ENCODE measurements at regions not wholly inside any gene's neighbourhood (a gene's known extent, or its start where the extent isn't known, plus 50 kb on each side); places are given as distances from the start of the nearest gene placed in this dataset.

DNA sequence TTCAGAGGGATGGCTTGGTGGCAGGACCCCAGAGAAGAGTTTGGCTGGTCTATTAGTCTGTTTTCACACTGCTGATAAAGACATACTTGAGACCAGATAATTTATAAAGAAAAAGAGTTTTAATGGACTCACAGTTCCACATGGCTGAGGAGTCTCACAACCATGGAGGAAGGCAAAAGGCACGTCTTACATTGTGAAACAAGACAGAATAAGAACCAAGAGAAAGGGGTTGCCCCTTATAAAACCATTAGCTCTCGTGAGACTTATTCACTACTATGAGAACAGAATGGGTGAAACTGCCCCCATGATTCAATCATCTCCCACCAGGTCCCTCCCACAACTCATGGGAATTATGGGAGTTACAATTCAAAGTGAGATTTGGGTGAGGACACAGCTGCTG, 78.5 kb upstream of the SSTR1 start:
- FAIRE-seq (no peak), DNase-seq (no peak), ATAC-seq (no peak)
- TF ChIP-seq, protein P1, sequence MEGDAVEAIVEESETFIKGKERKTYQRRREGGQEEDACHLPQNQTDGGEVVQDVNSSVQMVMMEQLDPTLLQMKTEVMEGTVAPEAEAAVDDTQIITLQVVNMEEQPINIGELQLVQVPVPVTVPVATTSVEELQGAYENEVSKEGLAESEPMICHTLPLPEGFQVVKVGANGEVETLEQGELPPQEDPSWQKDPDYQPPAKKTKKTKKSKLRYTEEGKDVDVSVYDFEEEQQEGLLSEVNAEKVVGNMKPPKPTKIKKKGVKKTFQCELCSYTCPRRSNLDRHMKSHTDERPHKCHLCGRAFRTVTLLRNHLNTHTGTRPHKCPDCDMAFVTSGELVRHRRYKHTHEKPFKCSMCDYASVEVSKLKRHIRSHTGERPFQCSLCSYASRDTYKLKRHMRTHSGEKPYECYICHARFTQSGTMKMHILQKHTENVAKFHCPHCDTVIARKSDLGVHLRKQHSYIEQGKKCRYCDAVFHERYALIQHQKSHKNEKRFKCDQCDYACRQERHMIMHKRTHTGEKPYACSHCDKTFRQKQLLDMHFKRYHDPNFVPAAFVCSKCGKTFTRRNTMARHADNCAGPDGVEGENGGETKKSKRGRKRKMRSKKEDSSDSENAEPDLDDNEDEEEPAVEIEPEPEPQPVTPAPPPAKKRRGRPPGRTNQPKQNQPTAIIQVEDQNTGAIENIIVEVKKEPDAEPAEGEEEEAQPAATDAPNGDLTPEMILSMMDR (IDR thresholded peaks at IDR 0.05), result no peak
- H3K9me3 ChIP-seq, result no peaks in the 10 kb centered on the region
- no peak overlapping the region for H3K27ac ChIP-seq
- H3K4me1 ChIP-seq, result no peaks in the 10 kb centered on the region
- no peaks in the 10 kb centered on the region for H3K27me3 ChIP-seq
- no peaks in the 10 kb centered on the region for H3K36me3 ChIP-seq
- H3K4me3 ChIP-seq, result no peak overlapping the region
- intact Hi-C loops (cut with DNase I), result no loop called here
- 75 to 86% methylated on average over 2 of the region's 2 CpGs for WGBS, 2 donors

DNA sequence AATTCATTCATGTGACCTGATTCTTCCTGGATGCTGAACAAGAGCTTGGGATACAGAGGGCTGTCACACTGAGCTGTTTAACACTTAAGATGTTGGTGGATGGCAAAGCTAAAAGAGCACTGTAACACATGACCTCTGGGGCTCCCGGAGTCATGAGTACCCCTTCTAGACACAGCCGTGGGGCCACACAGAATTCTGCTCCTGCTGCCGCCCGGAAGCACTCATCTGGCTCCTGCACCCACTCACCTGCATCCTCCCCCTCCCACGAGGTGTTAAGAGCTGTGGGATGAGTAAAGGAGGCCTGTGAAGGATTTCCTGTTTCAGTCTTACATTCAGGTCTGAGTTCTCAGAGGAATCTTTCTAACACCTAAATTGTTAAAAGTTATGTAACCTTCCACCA, 78.0 kb upstream of the SSTR1 start:
- ATAC-seq (no peak), FAIRE-seq (no peak), DNase-seq (peak in 1 of 6 donors; percentile 25)
- Histone ChIP-seq H3K4me3 (no peak overlapping the region), H3K27me3 (no peaks in the 10 kb centered on the region), H3K36me3 (no peaks in the 10 kb centered on the region), H3K4me1 (no peaks in the 10 kb centered on the region), H3K27ac (no peak overlapping the region), H3K9me3 (no peaks in the 10 kb centered on the region)
- WGBS, 2 donors, result 74 to 75% methylated on average over 5 of the region's 5 CpGs
- intact Hi-C loops (cut with DNase I), result no loop called here
- TF ChIP-seq, protein P1 (IDR thresholded peaks at IDR 0.05), result no peak

DNA sequence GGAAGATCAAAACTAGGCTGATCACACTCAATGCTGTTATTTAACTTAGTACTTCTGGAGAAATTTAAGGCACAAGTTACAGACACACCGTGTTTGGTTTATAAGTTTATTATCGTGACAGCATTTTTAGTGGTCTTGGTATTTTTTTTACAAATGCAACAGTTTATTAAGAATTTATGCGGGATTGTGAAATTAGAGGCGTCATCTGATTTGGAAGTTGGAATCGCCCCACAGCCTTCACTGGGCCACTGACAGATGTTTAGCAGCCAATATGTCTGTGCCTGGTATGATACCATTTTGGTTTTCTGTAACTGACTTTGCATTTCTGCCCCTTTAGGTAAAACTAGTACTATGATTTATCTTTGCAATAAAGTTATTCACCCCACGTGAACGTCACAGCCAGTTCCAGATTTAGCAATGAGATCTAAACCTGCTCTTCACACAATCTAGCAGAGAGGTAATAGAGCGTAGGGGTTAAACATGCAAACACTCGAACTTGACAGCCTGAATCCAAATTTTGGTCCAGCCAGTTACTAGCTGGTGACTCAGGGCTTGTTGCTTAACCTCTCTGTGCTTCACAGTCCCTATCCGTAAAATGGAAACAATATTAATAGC, 73.2 kb upstream of the SSTR1 start:
- WGBS, 2 donors, result 77 to 83% methylated on average over 10 of the region's 10 CpGs
- no peaks in the 10 kb centered on the region for H3K9me3 ChIP-seq
- H3K4me1 ChIP-seq, result no peaks in the 10 kb centered on the region
- H3K27me3 ChIP-seq, result no peaks in the 10 kb centered on the region
- no peak for FAIRE-seq
- TF ChIP-seq, protein P1 (IDR thresholded peaks at IDR 0.05), result no peak
- ATAC-seq, result no peak
- H3K4me3 ChIP-seq, result no peak overlapping the region
- no peak overlapping the region for H3K27ac ChIP-seq
- intact Hi-C loops (cut with DNase I), result no loop called here
- no peak for DNase-seq
- no peaks in the 10 kb centered on the region for H3K36me3 ChIP-seq

DNA sequence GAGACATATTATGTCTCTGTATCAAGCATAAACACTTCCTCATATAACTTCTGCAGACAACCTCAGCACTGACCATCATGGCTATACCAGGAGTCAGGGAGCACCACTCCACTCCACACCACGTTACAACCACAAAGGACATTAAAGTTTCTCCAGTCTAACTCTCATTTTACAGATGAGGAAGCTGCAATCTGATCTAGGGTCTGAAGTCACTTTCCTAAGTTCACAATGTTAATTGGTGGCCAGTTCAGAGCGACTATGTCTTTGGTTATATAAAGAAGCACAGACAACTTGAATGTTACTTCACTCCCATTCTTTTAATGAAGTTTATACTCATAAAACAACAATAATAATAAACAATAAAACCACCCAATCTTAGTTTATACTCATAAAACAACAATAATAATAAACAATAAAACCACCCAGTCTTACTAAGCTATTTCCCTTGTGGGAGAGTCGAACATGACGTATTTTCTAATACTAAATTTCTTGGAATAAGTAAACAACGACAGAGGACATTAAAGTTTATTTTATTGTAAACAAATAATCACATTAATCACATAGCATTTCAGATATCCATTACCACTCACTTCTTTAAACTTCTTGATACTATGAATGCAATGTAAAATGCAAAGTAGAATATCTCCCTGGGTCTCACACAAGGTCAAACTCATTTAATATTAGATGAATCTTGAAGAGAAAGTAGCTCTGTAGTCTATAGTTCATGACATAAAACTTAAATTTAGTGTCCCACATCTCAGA, 72.4 kb upstream of the SSTR1 start:
- FAIRE-seq (no peak), ATAC-seq (no peak), DNase-seq (no peak)
- H3K9me3 ChIP-seq, result no peaks in the 10 kb centered on the region
- no peaks in the 10 kb centered on the region for H3K36me3 ChIP-seq
- WGBS, 2 donors, result 74 to 79% methylated on average over 5 of the region's 5 CpGs
- H3K4me1 ChIP-seq, result no peaks in the 10 kb centered on the region
- H3K27ac ChIP-seq, result no peak overlapping the region
- H3K27me3 ChIP-seq, result no peaks in the 10 kb centered on the region
- no peak overlapping the region for H3K4me3 ChIP-seq
- intact Hi-C loops (cut with DNase I), result no loop called here
- TF ChIP-seq, protein P1 (IDR thresholded peaks at IDR 0.05), result no peak

DNA sequence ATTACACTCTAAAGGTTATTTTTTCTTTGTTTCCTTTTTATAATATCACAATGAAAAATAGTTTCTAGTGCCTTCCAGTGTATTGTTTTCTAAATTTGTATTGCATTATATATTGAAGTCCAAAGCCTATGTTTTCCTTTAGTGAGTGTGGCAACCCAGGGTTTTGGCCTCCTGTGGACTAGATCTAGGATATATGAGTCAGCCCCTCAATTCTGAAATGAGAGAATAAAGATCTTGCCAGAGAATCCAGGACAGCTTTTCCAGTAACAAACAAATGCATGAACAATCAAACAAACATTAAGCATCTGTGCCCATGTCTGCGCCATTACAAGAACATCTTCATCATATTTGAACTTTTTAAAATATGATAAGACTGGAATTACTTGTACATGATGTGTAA, 70.7 kb upstream of the SSTR1 start:
- WGBS, 2 donors, result 95 to 97% methylated on average over 1 of the region's 1 CpG
- no peaks in the 10 kb centered on the region for H3K27me3 ChIP-seq
- H3K9me3 ChIP-seq, result no peaks in the 10 kb centered on the region
- H3K4me1 ChIP-seq, result no peaks in the 10 kb centered on the region
- TF ChIP-seq, protein P1 (IDR thresholded peaks at IDR 0.05), result no peak
- no peak overlapping the region for H3K4me3 ChIP-seq
- H3K27ac ChIP-seq, result no peak overlapping the region
- FAIRE-seq (no peak), DNase-seq (no peak), ATAC-seq (no peak)
- H3K36me3 ChIP-seq, result no peaks in the 10 kb centered on the region
- intact Hi-C loops (cut with DNase I), result no loop called here
